ENCODE measurements at regions not wholly inside any gene's neighbourhood (a gene's known extent, or its start where the extent isn't known, plus 50 kb on each side); places are given as distances from the start of the nearest gene placed in this dataset.
"Not testable (repeated sequence)": the region's sequence is repeated elsewhere in the genome, so short reads cannot be mapped to it uniquely, and the experiment has no call there.

DNA sequence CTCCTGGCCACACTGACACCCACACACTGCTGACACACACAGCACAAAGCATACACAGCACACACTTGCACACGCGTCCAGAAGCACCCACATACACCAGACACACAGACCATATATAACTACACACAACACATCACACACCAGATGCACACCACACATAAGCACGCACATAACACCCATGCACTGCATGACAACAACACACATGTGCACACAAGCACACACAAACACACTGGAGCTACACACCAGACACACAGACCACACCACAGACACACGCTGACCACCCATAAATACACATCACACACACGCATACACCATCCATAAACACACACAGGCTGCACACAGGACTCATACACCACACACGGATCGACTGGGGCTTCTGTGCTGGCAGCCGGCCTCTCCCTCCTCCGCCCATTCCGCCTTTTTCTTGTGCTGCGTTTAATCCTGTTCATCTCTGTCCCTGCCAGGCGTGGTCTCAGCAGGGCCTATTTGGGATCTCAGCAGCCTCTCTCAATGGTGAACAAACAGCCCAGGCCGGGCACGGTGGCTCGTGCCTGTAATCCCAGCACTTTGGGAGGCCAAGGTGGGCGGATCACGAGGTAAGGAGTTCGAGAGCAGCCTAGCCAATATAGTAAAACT, 396.9 kb upstream of the MYT1L start:
- no peaks in the 10 kb centered on the region for H3K9me3 Mint-ChIP-seq

DNA sequence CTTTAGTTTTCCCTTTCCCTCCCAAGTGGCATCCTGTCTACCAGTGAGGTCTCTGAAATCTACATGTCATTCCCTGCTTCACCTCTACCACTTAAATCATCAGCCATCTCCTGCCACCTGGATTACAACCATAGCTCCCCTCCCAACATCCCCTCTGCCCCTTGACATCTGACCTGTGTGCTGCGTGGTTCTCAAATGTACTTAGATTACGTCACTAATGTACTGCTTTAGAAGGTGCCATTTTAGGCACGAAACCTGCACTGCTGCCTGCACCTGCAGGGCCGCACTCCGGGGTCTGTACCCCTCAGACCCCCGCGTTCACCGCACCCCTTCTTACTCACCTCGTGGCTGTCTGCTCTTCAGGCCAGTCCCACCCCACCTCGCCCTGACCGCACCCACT, 395.1 kb upstream of the MYT1L start:
- Mint-ChIP-seq H3K4me1 (ENCODE audit: low read depth) (no peaks in the 10 kb centered on the region), H3K9me3 (no peaks in the 10 kb centered on the region), H3K36me3 (ENCODE audit: low read depth) (no peaks in the 10 kb centered on the region), H3K27me3 (ENCODE audit: low read depth) (no peaks in the 10 kb centered on the region), H3K27ac (no peak overlapping the region), H3K4me3 (no peak overlapping the region)

More for the DNA sequence above, 396.9 kb upstream of the MYT1L start:
- no peaks in the 10 kb centered on the region for H3K27me3 Mint-ChIP-seq (ENCODE audit: low read depth)
- H3K36me3 Mint-ChIP-seq (ENCODE audit: low read depth), result no peaks in the 10 kb centered on the region
- no peaks in the 10 kb centered on the region for H3K4me1 Mint-ChIP-seq (ENCODE audit: low read depth)
- H3K27ac Mint-ChIP-seq, result no peak overlapping the region
- H3K4me3 Mint-ChIP-seq, result no peak overlapping the region

DNA sequence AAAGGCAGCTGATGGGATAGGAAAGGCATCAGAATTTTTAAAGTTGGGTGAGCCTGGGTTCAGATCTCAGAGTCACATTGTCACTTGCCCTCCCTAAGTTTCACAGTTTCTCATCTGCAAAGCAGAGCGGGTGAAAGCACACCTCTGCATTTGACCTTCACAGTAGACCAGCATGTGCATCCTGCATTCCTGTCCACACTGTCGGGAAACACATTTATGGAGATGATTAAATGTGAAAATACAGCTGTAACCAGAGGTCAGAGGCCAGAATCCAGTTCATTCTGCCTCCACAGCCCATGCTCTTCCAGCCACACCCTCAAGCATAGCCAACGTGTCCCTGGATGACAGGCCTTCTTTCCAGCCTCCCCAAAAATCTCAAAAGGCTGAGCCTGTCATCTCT, 392.0 kb upstream of the MYT1L start:
- Mint-ChIP-seq H3K9me3 (no peaks in the 10 kb centered on the region), H3K4me1 (ENCODE audit: low read depth) (no peaks in the 10 kb centered on the region), H3K27me3 (ENCODE audit: low read depth) (no peaks in the 10 kb centered on the region), H3K36me3 (ENCODE audit: low read depth) (no peaks in the 10 kb centered on the region), H3K27ac (no peak overlapping the region), H3K4me3 (no peak overlapping the region)

DNA sequence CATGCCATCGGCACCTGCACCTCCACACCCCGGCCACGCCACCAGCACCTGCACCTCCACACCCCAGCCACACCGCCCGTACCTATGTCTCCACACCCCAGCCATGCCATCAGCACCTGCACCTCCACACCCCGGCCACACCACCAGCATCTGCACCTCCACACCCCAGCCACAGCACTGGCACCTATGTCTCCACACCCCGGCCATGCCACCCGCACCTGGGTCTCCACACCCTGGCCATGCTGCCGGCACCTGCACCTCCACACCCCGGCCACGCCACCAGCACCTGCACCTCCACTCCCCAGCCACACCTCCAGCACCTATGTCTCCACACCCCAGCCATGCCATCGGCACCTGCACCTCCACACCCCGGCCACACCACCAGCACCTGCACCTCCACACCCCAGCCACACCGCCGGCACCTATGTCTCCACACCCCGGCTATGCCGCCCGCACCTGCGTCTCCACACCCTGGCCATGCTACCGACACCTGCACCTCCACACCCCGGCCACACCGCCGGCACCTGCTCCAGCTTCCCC, 390.3 kb upstream of the MYT1L start:
- no peaks in the 10 kb centered on the region for H3K9me3 Mint-ChIP-seq
- H3K27ac Mint-ChIP-seq, result no peak overlapping the region
- no peak overlapping the region for H3K4me3 Mint-ChIP-seq
- no peaks in the 10 kb centered on the region for H3K27me3 Mint-ChIP-seq (ENCODE audit: low read depth)
- no peaks in the 10 kb centered on the region for H3K4me1 Mint-ChIP-seq (ENCODE audit: low read depth)
- H3K36me3 Mint-ChIP-seq (ENCODE audit: low read depth), result no peaks in the 10 kb centered on the region

DNA sequence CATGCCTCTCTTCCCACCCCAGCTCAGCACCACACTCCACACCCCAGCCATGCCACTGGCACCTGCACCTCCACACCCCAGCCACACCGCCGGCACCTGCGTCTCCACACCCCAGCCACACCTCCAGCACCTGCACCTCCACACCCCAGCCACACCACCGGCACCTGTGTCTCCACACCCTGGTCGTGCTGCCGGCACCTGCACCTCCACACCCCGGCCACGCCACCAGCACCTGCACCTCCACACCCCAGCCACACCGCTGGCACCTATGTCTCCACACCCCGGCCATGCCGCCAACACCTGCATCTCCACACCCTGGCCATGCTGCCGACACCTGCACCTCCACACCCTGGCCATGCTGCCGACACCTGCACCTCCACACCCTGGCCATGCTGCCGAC, 389.7 kb upstream of the MYT1L start:
- H3K9me3 Mint-ChIP-seq; H3K4me3 Mint-ChIP-seq; H3K36me3 Mint-ChIP-seq (ENCODE audit: low read depth); H3K27me3 Mint-ChIP-seq (ENCODE audit: low read depth); H3K27ac Mint-ChIP-seq; H3K4me1 Mint-ChIP-seq (ENCODE audit: low read depth): not testable (repeated sequence)

DNA sequence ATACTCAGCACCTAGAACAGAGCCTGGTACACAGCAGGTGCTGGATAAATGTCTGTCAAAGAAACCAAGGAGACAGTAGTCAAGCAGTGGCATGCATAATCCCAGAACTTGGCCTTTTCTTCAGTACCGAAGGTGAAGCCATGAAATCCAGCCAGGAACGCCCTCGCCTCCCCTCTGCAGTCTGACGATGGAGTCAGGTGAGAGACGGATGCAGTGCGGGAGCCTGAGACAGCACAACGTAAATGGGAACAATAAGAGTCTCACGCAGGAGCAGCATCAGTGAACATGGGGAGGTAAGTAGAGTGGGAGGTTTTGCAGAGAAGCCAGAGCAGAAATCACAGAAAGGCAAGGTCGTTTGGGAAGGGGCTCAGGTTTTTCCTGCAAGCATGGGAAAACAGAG, 389.3 kb upstream of the MYT1L start:
- Mint-ChIP-seq H3K9me3 (no peaks in the 10 kb centered on the region), H3K4me1 (ENCODE audit: low read depth) (no peaks in the 10 kb centered on the region), H3K27ac (no peak overlapping the region), H3K36me3 (ENCODE audit: low read depth) (no peaks in the 10 kb centered on the region), H3K4me3 (no peak overlapping the region), H3K27me3 (ENCODE audit: low read depth) (no peaks in the 10 kb centered on the region)

DNA sequence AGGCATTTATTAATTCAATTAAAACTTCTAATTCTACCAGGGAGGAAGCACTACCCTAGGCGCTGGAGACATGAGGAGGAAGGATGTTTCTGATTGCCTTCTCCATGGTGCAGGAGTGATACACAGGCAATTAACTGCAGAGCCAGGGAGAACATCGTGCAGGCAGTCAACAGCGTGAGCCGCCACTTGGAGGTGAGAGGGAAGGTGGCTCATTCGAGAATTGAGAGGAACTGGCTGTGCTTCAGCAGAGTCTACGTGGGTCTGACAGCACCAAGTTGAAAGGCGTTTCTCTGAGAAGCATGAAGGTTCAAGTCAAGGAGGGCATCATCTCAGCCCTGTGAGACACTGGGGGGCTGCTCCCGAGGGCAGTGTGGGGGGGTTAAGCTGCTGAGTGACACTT, 388.7 kb upstream of the MYT1L start:
- no peak overlapping the region for H3K4me3 Mint-ChIP-seq
- H3K27me3 Mint-ChIP-seq (ENCODE audit: low read depth), result no peaks in the 10 kb centered on the region
- H3K9me3 Mint-ChIP-seq, result no peaks in the 10 kb centered on the region
- no peaks in the 10 kb centered on the region for H3K36me3 Mint-ChIP-seq (ENCODE audit: low read depth)
- no peaks in the 10 kb centered on the region for H3K4me1 Mint-ChIP-seq (ENCODE audit: low read depth)
- no peak overlapping the region for H3K27ac Mint-ChIP-seq

DNA sequence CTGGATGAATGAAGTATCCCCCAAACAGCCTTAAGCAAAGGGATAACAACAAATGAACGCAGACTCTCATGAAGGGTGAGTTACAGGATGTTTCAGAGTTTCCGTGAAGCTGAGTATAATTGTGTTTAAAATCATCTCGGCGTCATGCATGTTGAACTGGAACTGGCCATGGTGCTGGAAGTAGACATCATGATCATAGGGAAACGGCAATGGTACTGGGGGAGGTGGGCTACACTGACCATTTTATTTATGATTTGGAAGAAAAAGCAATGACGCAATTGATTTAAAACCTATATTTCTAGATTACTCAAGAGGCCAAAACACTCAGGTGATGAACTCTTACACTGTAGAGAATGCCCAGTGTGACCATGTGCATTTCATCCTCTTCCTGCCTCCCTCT, 387.9 kb upstream of the MYT1L start:
- Mint-ChIP-seq H3K36me3 (ENCODE audit: low read depth) (no peaks in the 10 kb centered on the region), H3K27me3 (ENCODE audit: low read depth) (no peaks in the 10 kb centered on the region), H3K9me3 (no peaks in the 10 kb centered on the region), H3K4me1 (ENCODE audit: low read depth) (no peaks in the 10 kb centered on the region), H3K4me3 (no peak overlapping the region), H3K27ac (no peak overlapping the region)

DNA sequence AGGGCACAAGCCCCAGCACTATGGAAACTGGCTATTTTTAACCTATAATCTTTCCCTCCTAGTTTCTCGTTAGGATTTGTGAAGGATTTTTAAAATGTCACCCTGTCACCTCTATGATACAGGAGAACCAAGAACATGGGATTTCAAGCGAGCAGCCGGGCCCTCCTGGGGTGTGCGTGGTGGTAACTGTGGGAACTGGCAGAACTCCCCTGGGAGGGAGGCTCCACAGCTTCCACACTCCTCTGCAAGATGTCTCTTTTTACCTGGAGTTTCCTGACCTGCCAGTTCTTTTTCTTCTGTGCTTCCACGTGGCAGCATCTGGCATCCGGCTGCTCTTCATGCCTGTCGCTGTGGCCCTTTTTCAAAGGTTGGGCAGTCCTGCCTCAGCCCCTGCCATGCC, 386.3 kb upstream of the MYT1L start:
- Mint-ChIP-seq H3K4me3 (no peak overlapping the region), H3K4me1 (ENCODE audit: low read depth) (no peaks in the 10 kb centered on the region), H3K9me3 (no peaks in the 10 kb centered on the region), H3K36me3 (ENCODE audit: low read depth) (no peaks in the 10 kb centered on the region), H3K27ac (no peak overlapping the region), H3K27me3 (ENCODE audit: low read depth) (no peaks in the 10 kb centered on the region)

DNA sequence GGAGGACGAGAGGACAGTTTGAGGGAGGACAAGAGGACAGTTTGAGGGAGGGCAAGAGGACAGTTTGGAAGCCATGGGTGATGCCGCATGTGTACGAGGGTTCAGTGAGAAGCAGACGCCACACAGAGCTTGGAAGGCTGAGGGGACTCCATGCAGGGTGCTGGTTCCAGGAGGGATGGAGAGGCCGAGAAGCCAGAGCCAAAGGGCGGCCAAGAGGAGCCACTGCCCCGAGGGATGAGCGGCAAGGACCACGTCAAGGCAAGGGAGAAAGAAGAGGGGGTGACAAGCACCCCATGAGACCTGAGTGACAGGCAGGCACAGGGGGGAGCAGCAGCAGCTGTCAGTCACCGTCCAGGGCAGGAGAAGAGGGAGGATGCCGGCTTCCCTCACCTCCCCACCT, 385.7 kb upstream of the MYT1L start:
- no peak overlapping the region for H3K27ac Mint-ChIP-seq
- H3K27me3 Mint-ChIP-seq (ENCODE audit: low read depth), result no peaks in the 10 kb centered on the region
- H3K4me1 Mint-ChIP-seq (ENCODE audit: low read depth), result no peaks in the 10 kb centered on the region
- H3K36me3 Mint-ChIP-seq (ENCODE audit: low read depth), result no peaks in the 10 kb centered on the region
- no peak overlapping the region for H3K4me3 Mint-ChIP-seq
- no peaks in the 10 kb centered on the region for H3K9me3 Mint-ChIP-seq

DNA sequence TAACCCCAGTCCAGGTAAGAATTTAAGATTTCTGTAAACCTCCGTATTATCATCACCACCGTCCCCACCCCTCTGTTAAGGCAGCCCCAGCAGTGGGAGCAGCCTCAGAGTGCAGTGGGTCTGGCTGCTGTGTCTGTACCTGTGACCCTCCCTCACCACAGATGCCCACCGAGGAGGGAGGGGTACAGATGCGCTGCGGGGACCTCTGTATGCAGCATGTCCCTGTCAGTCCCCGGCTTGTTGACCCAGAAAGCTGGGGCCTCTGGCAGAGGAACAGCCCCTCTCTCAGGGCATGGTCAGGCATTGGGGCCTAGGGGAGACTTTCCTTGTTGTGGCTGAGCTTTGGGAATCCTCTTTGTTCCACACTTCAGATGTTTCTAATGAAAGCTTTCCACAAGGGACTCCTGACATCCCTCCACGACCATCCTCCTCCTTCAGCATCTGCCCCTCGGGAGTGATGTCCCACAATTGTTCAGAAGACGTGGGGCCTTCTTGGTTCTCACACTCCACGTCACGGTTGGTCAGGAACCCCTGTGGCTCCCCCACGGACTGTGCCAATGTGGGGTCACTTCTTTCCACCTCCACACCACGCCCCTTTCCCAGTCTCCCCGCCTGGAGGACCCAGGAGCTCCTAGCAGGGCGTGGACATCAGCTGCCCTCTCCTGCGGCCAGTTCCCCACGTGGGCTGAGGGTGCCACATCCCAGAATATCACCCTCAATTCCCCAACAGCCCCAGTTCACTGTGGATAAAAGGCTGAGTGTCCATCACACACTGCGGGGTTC, 384.2 kb upstream of the MYT1L start:
- no peaks in the 10 kb centered on the region for H3K9me3 Mint-ChIP-seq
- H3K4me1 Mint-ChIP-seq (ENCODE audit: low read depth), result no peaks in the 10 kb centered on the region
- no peak overlapping the region for H3K4me3 Mint-ChIP-seq
- H3K36me3 Mint-ChIP-seq (ENCODE audit: low read depth), result no peaks in the 10 kb centered on the region
- no peak overlapping the region for H3K27ac Mint-ChIP-seq
- no peaks in the 10 kb centered on the region for H3K27me3 Mint-ChIP-seq (ENCODE audit: low read depth)

DNA sequence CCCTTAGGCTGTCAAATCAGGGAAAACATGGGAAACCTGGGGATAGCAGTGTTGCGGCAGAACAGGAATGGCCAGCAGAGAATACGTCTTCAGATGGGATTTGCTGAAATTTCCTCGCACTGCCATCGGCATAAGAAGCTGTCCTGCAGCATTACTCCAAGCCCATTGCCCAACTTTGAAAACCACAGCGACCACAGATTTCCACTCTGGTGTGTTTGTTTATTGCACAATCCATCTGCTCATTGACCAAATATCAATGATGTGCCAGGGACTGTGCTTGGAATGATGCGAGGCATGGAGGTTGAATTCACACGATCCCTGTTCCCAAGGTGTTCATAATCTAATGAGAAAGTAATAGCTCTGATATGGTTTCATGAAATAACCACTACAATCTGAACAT, 383.3 kb upstream of the MYT1L start:
- Mint-ChIP-seq H3K27ac (no peak overlapping the region), H3K27me3 (ENCODE audit: low read depth) (no peaks in the 10 kb centered on the region), H3K4me1 (ENCODE audit: low read depth) (no peaks in the 10 kb centered on the region), H3K9me3 (no peaks in the 10 kb centered on the region), H3K4me3 (no peak overlapping the region), H3K36me3 (ENCODE audit: low read depth) (no peaks in the 10 kb centered on the region)

DNA sequence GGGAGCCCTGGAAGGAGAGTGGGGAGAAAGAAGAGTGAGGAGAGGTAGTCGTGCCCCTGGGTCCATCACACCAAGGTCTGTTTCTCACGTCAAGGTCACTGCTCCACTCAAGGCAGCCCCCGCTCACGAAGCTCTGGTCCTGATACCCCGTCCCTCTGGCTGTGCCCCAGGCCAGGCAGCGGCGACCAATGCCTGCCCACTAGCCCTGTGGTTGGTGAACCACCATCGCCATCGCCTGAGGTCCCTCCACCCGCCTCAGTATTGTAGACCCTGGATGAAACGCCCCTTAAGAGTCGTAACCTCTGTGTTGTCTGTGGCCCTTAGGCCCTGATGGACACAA, 378.3 kb upstream of the MYT1L start:
- Mint-ChIP-seq H3K4me1 (ENCODE audit: low read depth) (no peaks in the 10 kb centered on the region), H3K27ac (no peak overlapping the region), H3K9me3 (no peaks in the 10 kb centered on the region), H3K4me3 (no peak overlapping the region), H3K36me3 (ENCODE audit: low read depth) (no peaks in the 10 kb centered on the region), H3K27me3 (ENCODE audit: low read depth) (no peaks in the 10 kb centered on the region)

DNA sequence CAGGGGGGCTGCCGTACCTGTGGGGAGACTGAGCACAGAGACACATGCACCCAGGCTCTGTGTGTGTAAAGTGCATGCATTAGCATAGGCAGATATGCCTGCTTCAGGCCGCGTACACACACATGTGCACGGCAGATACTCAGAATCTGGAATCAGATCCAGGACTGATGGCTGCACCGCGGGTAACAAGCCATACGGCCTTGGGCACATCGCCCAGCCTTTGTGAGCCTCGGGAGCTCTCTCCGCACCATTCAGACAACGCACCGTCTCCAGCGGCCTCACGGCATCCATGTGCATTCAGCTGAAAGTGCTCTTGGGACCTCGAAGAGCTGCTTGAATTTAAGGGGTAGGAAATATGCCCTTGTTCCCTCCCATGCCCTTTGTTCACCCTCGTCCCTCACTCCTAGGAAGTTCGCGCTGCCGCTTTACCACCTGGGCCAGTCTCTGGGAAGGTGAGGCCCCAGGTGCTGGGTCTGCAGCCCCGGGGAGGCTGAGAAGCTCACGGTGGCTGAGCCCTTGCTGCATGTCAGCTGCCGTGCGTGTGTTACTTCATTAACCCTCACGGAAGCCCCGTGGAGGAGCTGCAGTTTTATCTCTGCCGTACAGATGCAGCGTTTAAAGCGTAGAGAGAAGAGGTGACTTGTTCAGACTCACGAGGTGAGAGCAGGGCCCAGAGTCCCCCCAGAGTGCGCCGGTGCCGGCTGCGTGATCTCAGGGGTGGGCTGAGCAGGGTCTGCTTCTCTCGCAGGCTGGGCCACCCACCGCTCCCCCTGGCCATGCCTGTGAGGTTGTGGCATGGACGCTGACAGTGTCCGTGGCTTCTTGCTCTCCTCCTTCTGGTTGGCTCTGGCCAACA, 377.7 kb upstream of the MYT1L start:
- no peaks in the 10 kb centered on the region for H3K27me3 Mint-ChIP-seq (ENCODE audit: low read depth)
- no peak overlapping the region for H3K27ac Mint-ChIP-seq
- no peak overlapping the region for H3K4me3 Mint-ChIP-seq
- H3K4me1 Mint-ChIP-seq (ENCODE audit: low read depth), result no peaks in the 10 kb centered on the region
- no peaks in the 10 kb centered on the region for H3K36me3 Mint-ChIP-seq (ENCODE audit: low read depth)
- H3K9me3 Mint-ChIP-seq, result no peaks in the 10 kb centered on the region

Data from T-helper 1 cell treated with Interleukin-12 subunit alpha and Interleukin-12 subunit beta and Interleukin-4 antibody, amounts not matched to agents 30 μg/mL and 1 μg/mL, for 36 hours (primary cell).